K562 (cell line): ENCODE measurements at regions not wholly inside any gene's neighbourhood (a gene's known extent, or its start where the extent isn't known, plus 50 kb on each side); places are given as distances from the start of the nearest gene placed in this dataset.

Experiments
- BCOR ChIP-seq: fragments of 450-650 bp; IDR thresholded peaks from 2 replicates; pipeline ENCODE4 v1.6.1; 2016
- CHD7 ChIP-seq: fragments of 200-600 bp; sonication (generic); IDR thresholded peaks from one replicate; pipeline ENCODE4 v1.6.1; 2012; ENCODE audit warnings: mild to moderate bottlenecking, low read depth, low read length, inconsistent platforms
- COPS2 ChIP-seq: fragments of 450-650 bp; conservative IDR thresholded peaks from 2 replicates; pipeline ENCODE4 v1.6.1; 2016; ENCODE audit warnings: mild to moderate bottlenecking, moderate library complexity
- FIP1L1 ChIP-seq: fragments of 200-400 bp; formaldehyde crosslinking; IDR thresholded peaks from 2 replicates; pipeline ENCODE4 v1.6.1; 2018; ENCODE audit warnings: mild to moderate bottlenecking, low read depth, low read length; ENCODE audit not compliant: poor library complexity, severe bottlenecking
- HDAC8 ChIP-seq: fragments of 450-650 bp; IDR thresholded peaks from 2 replicates; pipeline ENCODE4 v1.6.1; 2016; ENCODE audit warnings: mild to moderate bottlenecking, missing genetic modification characterization, moderate library complexity, missing compliant biosample characterization
- HMG20A ChIP-seq: fragments of 450-650 bp; formaldehyde crosslinking; conservative IDR thresholded peaks from 2 replicates; pipeline ENCODE4 v1.4.0; 2020; ENCODE audit warnings: mild to moderate bottlenecking, mixed read lengths
- HNRNPH1 ChIP-seq: fragments of 200-400 bp; formaldehyde crosslinking; optimal IDR thresholded peaks from 2 replicates; pipeline ENCODE3; 2017; ENCODE audit warnings: low read depth, mild to moderate bottlenecking, low read length, moderate library complexity
- HNRNPL ChIP-seq: fragments of 200-400 bp; formaldehyde crosslinking; IDR thresholded peaks from 2 replicates; pipeline ENCODE4 v1.6.1; 2017; ENCODE audit warnings: low read depth, mild to moderate bottlenecking, low read length
- MXD1 ChIP-seq: fragments of 250-450 bp; sonication (Bioruptor Pico); IDR thresholded peaks from 2 replicates; pipeline ENCODE4 v1.8.0; 2021; ENCODE audit warnings: borderline replicate concordance, mild to moderate bottlenecking, moderate library complexity; ENCODE audit not compliant: poor library complexity, severe bottlenecking
- SMAD3 ChIP-seq: fragments of 450-650 bp; formaldehyde crosslinking; conservative IDR thresholded peaks from 2 replicates; pipeline ENCODE4 v1.4.0; 2020; ENCODE audit warnings: mild to moderate bottlenecking
- SMARCA4 ChIP-seq: fragments of 450-650 bp; IDR thresholded peaks from 2 replicates; pipeline ENCODE4 v1.6.1; 2016
- TAF1 ChIP-seq: IDR thresholded peaks from 2 replicates; pipeline ENCODE4 v1.6.1; 2011; ENCODE audit warnings: mild to moderate bottlenecking, low read length, moderate library complexity; ENCODE audit not compliant: insufficient read depth, control insufficient read depth, severe bottlenecking; ENCODE audit errors: extremely low read depth
- UBTF ChIP-seq, 2 experiments: IDR thresholded peaks; 2 replicates each; pipeline ENCODE4 v1.6.1; 2012; ENCODE audit warnings: improper control_type of control experiment in 2 of 2, low read depth in 2 of 2, low read length in 2 of 2, borderline replicate concordance in 1 of 2

GRCh38 chr13:85719749-85720148 is 79.5 kb downstream of the SLITRK6 start (continued):
- no peak for TF ChIP-seq CHD7
- no peak for TF ChIP-seq BCOR
- no peak for TF ChIP-seq TAF1
- no peak for TF ChIP-seq FIP1L1
- TF ChIP-seq HDAC8 (tag) = no peak
- no peak for TF ChIP-seq SMAD3
- TF ChIP-seq MXD1 = no peak
- no peak for TF ChIP-seq HMG20A (CRISPR knock-in tag)
- TF ChIP-seq COPS2 = no peak
- TF ChIP-seq SMARCA4 = no peak
- TF ChIP-seq HNRNPH1 = no peak
- no peak for TF ChIP-seq HNRNPL
- no peak for TF ChIP-seq UBTF (IDR thresholded peaks at IDR 0.05; ENCODE audit: borderline replicate concordance in 1 of 2, low read depth in 2 of 2, low read length in 2 of 2)
